Neural cell (in vitro differentiated cells): ENCODE measurements at regions not wholly inside any gene's neighbourhood (a gene's known extent, or its start where the extent isn't known, plus 50 kb on each side); places are given as distances from the start of the nearest gene placed in this dataset.

Experiments used
- H2AFZ ChIP-seq: fragments of 200-600, 300-800 bp; sonication (generic), shearing (Covaris generic); 2 replicates; pipeline ENCODE4 v1.6.0; 2014; ENCODE audit warnings: low read depth, mild to moderate bottlenecking, antibody characterized with exemption, low read length, moderate library complexity
- H3F3A ChIP-seq: fragments of 200-600 bp; shearing (Covaris generic); 2 replicates; pipeline ENCODE4 v1.6.1; 2016; ENCODE audit warnings: mild to moderate bottlenecking, moderate library complexity, mixed read lengths, antibody characterized with exemption, low read length; ENCODE audit not compliant: insufficient read depth, poor library complexity, severe bottlenecking
- H3K27ac ChIP-seq: fragments of 200-600, 300-800 bp; sonication (generic), shearing (Covaris generic); 2 replicates; pipeline ENCODE4 v1.5.1; 2014; ENCODE audit warnings: mild to moderate bottlenecking, low read length, moderate library complexity
- H3K27me3 ChIP-seq: fragments of 300-800, 200-600 bp; sonication (generic), shearing (Covaris generic); 2 replicates; pipeline ENCODE4 v1.6.0; 2014; ENCODE audit warnings: mild to moderate bottlenecking, low read depth, low read length, moderate library complexity; ENCODE audit not compliant: insufficient read depth
- H3K36me3 ChIP-seq: fragments of 300-800, 200-600 bp; sonication (generic), shearing (Covaris generic); 2 replicates; pipeline ENCODE4 v1.5.1; 2014; ENCODE audit warnings: mild to moderate bottlenecking, antibody characterized with exemption, low read length, moderate library complexity; ENCODE audit not compliant: insufficient read depth
- H3K4me2 ChIP-seq: fragments of 300-800, 200-600 bp; sonication (generic), shearing (Covaris generic); 2 replicates; pipeline ENCODE4 v1.6.0; 2014; ENCODE audit warnings: mild to moderate bottlenecking, low read length
- H3K4me3 ChIP-seq: fragments of 300-800, 200-600 bp; sonication (generic), shearing (Covaris generic); 2 replicates; pipeline ENCODE4 v1.5.1; 2014; ENCODE audit warnings: mild to moderate bottlenecking, low read length, moderate library complexity
- H3K79me2 ChIP-seq: fragments of 200-600 bp; shearing (Covaris generic); replicated peaks from 2 replicates; pipeline ENCODE4 v1.6.0; 2014; ENCODE audit warnings: mild to moderate bottlenecking, low read length, moderate library complexity; ENCODE audit not compliant: insufficient read depth
- H3K9ac ChIP-seq: fragments of 300-800, 200-600 bp; sonication (generic), shearing (Covaris generic); 2 replicates; pipeline ENCODE4 v1.6.1; 2016; ENCODE audit warnings: mild to moderate bottlenecking, low read length, mixed read lengths
- H3K9me2 ChIP-seq: fragments of 200-600 bp; shearing (Covaris generic); 2 replicates; pipeline ENCODE4 v1.6.1; 2016; ENCODE audit warnings: mild to moderate bottlenecking, low read length, mixed read lengths; ENCODE audit not compliant: insufficient read depth
- H3K9me3 ChIP-seq: fragments of 200-600, 300-800 bp; sonication (generic), shearing (Covaris generic); 2 replicates; pipeline ENCODE4 v1.6.1; 2016; ENCODE audit warnings: mild to moderate bottlenecking, mixed run types, low read length, moderate library complexity, mixed read lengths
- H4K20me1 ChIP-seq: fragments of 200-600 bp; shearing (Covaris generic); 2 replicates; pipeline ENCODE4 v1.6.1; 2016; ENCODE audit warnings: mild to moderate bottlenecking, mixed run types; ENCODE audit not compliant: insufficient read depth
- EP300 ChIP-seq: fragments of 450-650 bp; conservative IDR thresholded peaks from 2 replicates; pipeline ENCODE4 v1.6.1; 2014; ENCODE audit warnings: antibody characterized with exemption, mild to moderate bottlenecking, moderate library complexity; ENCODE audit not compliant: poor library complexity, severe bottlenecking
- EZH2 ChIP-seq: fragments of 200-600, 300-800 bp; shearing (Covaris generic), sonication (generic); IDR thresholded peaks from 2 replicates; pipeline ENCODE4 v1.6.1; 2014; ENCODE audit warnings: antibody characterized with exemption, low read length, borderline replicate concordance, mild to moderate bottlenecking; ENCODE audit not compliant: insufficient read depth, poor library complexity, severe bottlenecking
- MXI1 ChIP-seq: fragments of 450-650 bp; conservative IDR thresholded peaks from 2 replicates; pipeline ENCODE4 v1.6.1; 2014; ENCODE audit warnings: antibody characterized with exemption, mild to moderate bottlenecking; ENCODE audit not compliant: poor library complexity, severe bottlenecking
- POLR2AphosphoS5 ChIP-seq: IDR thresholded peaks from 2 replicates; pipeline ENCODE4 v1.6.1; 2012
- RAD21 ChIP-seq: fragments of 450-650 bp; conservative IDR thresholded peaks from 2 replicates; pipeline ENCODE4 v1.6.1; 2014; ENCODE audit warnings: antibody characterized with exemption, mild to moderate bottlenecking, moderate library complexity
- SMC3 ChIP-seq: fragments of 450-650 bp; conservative IDR thresholded peaks from 2 replicates; pipeline ENCODE4 v1.6.1; 2014; ENCODE audit warnings: antibody characterized with exemption, mild to moderate bottlenecking, moderate library complexity; ENCODE audit not compliant: poor library complexity
- TAF1 ChIP-seq: IDR thresholded peaks from 2 replicates; pipeline ENCODE4 v1.6.1; 2012; ENCODE audit warnings: low read depth
- TF ChIP-seq, protein P1 (sequence below): fragments of 450-650 bp; IDR thresholded peaks from 2 replicates; pipeline ENCODE4 v1.5.1; 2014; ENCODE audit warnings: antibody characterized with exemption, mild to moderate bottlenecking, moderate library complexity; ENCODE audit not compliant: poor library complexity, severe bottlenecking
- TF ChIP-seq, protein P2 (sequence below): IDR thresholded peaks from 2 replicates; pipeline ENCODE4 v1.6.1; 2012; ENCODE audit warnings: borderline replicate concordance

DNA sequence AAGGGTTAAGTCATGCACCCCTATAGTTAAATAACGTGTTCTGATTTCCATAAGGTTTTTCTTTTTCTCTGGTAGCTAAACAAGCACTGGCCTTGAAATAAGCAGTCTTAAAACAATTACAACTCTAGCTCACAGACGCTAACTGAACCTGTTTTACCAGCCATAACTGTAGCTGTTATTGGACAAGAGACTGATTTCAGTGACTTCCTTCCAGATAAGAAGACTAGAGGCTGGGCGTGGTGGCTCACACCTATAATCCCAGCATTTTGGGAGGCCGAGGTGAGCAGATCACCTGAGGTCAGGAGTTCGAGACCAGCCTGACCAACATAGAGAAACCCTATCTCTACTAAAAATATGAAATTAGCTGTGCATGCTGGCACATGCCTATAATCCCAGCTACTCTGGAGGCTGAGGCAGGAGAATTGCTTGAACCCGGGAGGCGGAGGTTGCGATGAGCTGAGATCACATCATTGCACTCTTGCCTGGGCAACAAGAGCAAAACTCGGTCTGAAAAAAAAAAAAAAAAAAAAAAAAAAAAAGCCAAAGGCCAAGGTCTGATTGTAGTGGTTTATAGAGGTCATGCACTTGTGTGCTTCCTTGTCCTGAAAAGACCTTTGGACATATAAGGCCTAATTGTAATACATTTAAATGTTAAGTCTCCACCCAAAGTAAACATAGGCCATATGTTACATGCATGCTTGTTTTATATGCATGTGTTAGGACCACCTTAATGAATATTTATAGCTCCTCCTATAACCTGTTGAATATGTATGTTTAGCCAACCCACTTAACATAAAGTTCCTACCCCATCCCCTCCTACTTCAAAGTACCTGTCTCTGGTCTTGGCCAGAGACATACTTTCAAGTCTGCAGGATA lies 319.5 kb upstream of the CA10 start:
- no peaks in the 10 kb centered on the region for H4K20me1 ChIP-seq
- H3K4me2 ChIP-seq, result no peak overlapping the region
- no peaks in the 10 kb centered on the region for H3F3A ChIP-seq
- H3K9me3 ChIP-seq, result no peaks in the 10 kb centered on the region
- H3K9ac ChIP-seq, result no peak overlapping the region
- no peaks in the 10 kb centered on the region for H3K27me3 ChIP-seq
- no peak for TF ChIP-seq TAF1
- TF ChIP-seq EP300, result no peak
- TF ChIP-seq MXI1, result no peak
- no peak for TF ChIP-seq SMC3
- TF ChIP-seq EZH2, result no peak
- TF ChIP-seq, protein P1, sequence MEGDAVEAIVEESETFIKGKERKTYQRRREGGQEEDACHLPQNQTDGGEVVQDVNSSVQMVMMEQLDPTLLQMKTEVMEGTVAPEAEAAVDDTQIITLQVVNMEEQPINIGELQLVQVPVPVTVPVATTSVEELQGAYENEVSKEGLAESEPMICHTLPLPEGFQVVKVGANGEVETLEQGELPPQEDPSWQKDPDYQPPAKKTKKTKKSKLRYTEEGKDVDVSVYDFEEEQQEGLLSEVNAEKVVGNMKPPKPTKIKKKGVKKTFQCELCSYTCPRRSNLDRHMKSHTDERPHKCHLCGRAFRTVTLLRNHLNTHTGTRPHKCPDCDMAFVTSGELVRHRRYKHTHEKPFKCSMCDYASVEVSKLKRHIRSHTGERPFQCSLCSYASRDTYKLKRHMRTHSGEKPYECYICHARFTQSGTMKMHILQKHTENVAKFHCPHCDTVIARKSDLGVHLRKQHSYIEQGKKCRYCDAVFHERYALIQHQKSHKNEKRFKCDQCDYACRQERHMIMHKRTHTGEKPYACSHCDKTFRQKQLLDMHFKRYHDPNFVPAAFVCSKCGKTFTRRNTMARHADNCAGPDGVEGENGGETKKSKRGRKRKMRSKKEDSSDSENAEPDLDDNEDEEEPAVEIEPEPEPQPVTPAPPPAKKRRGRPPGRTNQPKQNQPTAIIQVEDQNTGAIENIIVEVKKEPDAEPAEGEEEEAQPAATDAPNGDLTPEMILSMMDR, result no peak
- no peak for TF ChIP-seq RAD21
- TF ChIP-seq, protein P2, sequence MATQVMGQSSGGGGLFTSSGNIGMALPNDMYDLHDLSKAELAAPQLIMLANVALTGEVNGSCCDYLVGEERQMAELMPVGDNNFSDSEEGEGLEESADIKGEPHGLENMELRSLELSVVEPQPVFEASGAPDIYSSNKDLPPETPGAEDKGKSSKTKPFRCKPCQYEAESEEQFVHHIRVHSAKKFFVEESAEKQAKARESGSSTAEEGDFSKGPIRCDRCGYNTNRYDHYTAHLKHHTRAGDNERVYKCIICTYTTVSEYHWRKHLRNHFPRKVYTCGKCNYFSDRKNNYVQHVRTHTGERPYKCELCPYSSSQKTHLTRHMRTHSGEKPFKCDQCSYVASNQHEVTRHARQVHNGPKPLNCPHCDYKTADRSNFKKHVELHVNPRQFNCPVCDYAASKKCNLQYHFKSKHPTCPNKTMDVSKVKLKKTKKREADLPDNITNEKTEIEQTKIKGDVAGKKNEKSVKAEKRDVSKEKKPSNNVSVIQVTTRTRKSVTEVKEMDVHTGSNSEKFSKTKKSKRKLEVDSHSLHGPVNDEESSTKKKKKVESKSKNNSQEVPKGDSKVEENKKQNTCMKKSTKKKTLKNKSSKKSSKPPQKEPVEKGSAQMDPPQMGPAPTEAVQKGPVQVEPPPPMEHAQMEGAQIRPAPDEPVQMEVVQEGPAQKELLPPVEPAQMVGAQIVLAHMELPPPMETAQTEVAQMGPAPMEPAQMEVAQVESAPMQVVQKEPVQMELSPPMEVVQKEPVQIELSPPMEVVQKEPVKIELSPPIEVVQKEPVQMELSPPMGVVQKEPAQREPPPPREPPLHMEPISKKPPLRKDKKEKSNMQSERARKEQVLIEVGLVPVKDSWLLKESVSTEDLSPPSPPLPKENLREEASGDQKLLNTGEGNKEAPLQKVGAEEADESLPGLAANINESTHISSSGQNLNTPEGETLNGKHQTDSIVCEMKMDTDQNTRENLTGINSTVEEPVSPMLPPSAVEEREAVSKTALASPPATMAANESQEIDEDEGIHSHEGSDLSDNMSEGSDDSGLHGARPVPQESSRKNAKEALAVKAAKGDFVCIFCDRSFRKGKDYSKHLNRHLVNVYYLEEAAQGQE, result no peak
- TF ChIP-seq POLR2AphosphoS5, result no peak
- no peak overlapping the region for H3K4me3 ChIP-seq
- H2AFZ ChIP-seq, result no peak overlapping the region
- H3K27ac ChIP-seq, result no peak overlapping the region
- H3K9me2 ChIP-seq, result no peaks in the 10 kb centered on the region
- no peaks in the 10 kb centered on the region for H3K79me2 ChIP-seq
- no peaks in the 10 kb centered on the region for H3K36me3 ChIP-seq

DNA sequence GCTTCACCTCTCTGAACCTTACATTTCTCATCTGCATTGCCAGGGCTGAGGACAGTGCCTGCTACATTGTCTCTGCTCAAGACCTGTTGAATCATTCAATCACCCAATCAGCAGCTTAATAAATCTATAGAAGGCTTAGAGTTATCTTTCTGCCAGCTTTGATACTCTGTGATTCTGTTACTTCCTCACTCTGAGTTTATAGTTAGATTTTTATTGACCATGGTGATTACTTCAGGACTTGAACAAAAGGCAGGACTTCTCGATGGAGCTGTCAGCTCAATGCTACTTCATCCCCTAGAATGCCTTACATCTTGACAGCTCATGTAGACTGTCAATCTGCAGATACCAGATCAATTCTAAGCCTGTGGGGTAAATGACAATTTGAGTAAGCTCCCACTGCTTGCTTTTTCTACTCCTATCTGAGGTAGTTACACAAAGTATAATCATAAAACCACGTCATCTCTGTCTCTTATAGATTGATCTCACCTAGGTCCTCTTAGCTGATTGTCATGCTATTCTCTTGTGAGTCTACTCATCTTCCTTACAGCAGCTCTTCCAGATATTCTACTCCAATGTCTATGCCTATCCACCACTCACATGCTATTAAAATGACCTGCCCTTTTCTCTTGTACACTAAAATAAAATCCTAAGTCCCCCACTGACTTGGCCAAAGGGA lies 318.3 kb upstream of the CA10 start:
- no peaks in the 10 kb centered on the region for H3K36me3 ChIP-seq
- H4K20me1 ChIP-seq, result no peaks in the 10 kb centered on the region
- TF ChIP-seq EZH2 (no peak), POLR2AphosphoS5 (no peak), SMC3 (no peak), MXI1 (no peak), RAD21 (no peak), EP300 (no peak), TAF1 (no peak)
- TF ChIP-seq, protein P2, result no peak
- TF ChIP-seq, protein P1, result no peak
- H3K27ac ChIP-seq, result no peak overlapping the region
- no peaks in the 10 kb centered on the region for H3K9me2 ChIP-seq
- no peak overlapping the region for H3K9ac ChIP-seq
- no peak overlapping the region for H2AFZ ChIP-seq
- no peaks in the 10 kb centered on the region for H3K9me3 ChIP-seq
- no peaks in the 10 kb centered on the region for H3K27me3 ChIP-seq
- no peak overlapping the region for H3K4me3 ChIP-seq
- H3K79me2 ChIP-seq, result no peaks in the 10 kb centered on the region
- no peaks in the 10 kb centered on the region for H3F3A ChIP-seq
- no peak overlapping the region for H3K4me2 ChIP-seq
